Activated T-helper 17 cell treated with anti-CD3 and anti-CD28 coated beads, Interleukin-2, amount 50 U/mL, for 72 hours (primary cell): ENCODE measurements at regions not wholly inside any gene's neighbourhood (a gene's known extent, or its start where the extent isn't known, plus 50 kb on each side); places are given as distances from the start of the nearest gene placed in this dataset.
"Not testable (repeated sequence)": the region's sequence is repeated elsewhere in the genome, so short reads cannot be mapped to it uniquely, and the experiment has no call there.

Experiments
- ATAC-seq: fragments of 150-1000 bp; cut with Tn5 transposase; replicated peaks from 2 replicates; pipeline ENCODE4 v1.10.0; 2021; ENCODE audit warnings: mild to moderate bottlenecking, moderate library complexity
- H3K27ac Mint-ChIP-seq: one replicate; pipeline ENCODE4 v1.8.0; 2022; ENCODE audit warnings: mixed read lengths
- H3K27me3 Mint-ChIP-seq: one replicate; pipeline ENCODE4 v1.8.0; 2022; ENCODE audit warnings: mixed read lengths
- H3K36me3 Mint-ChIP-seq: one replicate; pipeline ENCODE4 v1.8.0; 2022; ENCODE audit warnings: low read depth, mild to moderate bottlenecking, mixed read lengths
- H3K4me1 Mint-ChIP-seq: one replicate; pipeline ENCODE4 v1.8.0; 2022; ENCODE audit warnings: mixed read lengths
- H3K4me3 Mint-ChIP-seq: one replicate; pipeline ENCODE4 v1.8.0; 2022; ENCODE audit warnings: mild to moderate bottlenecking, mixed read lengths
- H3K9me3 Mint-ChIP-seq: one replicate; pipeline ENCODE4 v1.8.0; 2022; ENCODE audit warnings: mixed read lengths

GRCh38 chr15:81880833-81881232, 165.0 kb downstream of the MEX3B start:
- Mint-ChIP-seq H3K9me3 (no peaks in the 10 kb centered on the region), H3K4me1 (no peaks in the 10 kb centered on the region), H3K4me3 (no peak overlapping the region), H3K27me3 (peaks cover 12% of the 10 kb centered on the region), H3K27ac (no peak overlapping the region), H3K36me3 (no peaks in the 10 kb centered on the region)
- ATAC-seq = no peak

- no peak overlapping the region for H3K4me3 Mint-ChIP-seq
- H3K36me3 Mint-ChIP-seq = no peaks in the 10 kb centered on the region
- H3K27me3 Mint-ChIP-seq = peaks cover 12% of the 10 kb centered on the region
- no peak for ATAC-seq
- H3K4me1 Mint-ChIP-seq = no peaks in the 10 kb centered on the region
- H3K27ac Mint-ChIP-seq = no peak overlapping the region
- H3K9me3 Mint-ChIP-seq = no peaks in the 10 kb centered on the region
Measured at GRCh38 chr15:81880314-81880713, 165.5 kb downstream of the MEX3B start.

- H3K27me3 Mint-ChIP-seq, H3K4me3 Mint-ChIP-seq, ATAC-seq, H3K9me3 Mint-ChIP-seq, H3K4me1 Mint-ChIP-seq, H3K36me3 Mint-ChIP-seq, H3K27ac Mint-ChIP-seq: not testable (repeated sequence)
Measured at GRCh38 chr15:81875717-81876116, 170.1 kb downstream of the MEX3B start.

GRCh38 chr15:81870746-81871106, 175.1 kb downstream of the MEX3B start:
- H3K4me3 Mint-ChIP-seq, H3K36me3 Mint-ChIP-seq, ATAC-seq, H3K9me3 Mint-ChIP-seq, H3K4me1 Mint-ChIP-seq, H3K27ac Mint-ChIP-seq: not testable (repeated sequence)
- H3K27me3 Mint-ChIP-seq = peaks cover 12% of the 10 kb centered on the region

GRCh38 chr15:81870062-81870745, 175.6 kb downstream of the MEX3B start:
- H3K4me1 Mint-ChIP-seq, H3K27ac Mint-ChIP-seq, H3K9me3 Mint-ChIP-seq, H3K36me3 Mint-ChIP-seq, H3K4me3 Mint-ChIP-seq, ATAC-seq: not testable (repeated sequence)
- peaks cover 12% of the 10 kb centered on the region for H3K27me3 Mint-ChIP-seq

DNA sequence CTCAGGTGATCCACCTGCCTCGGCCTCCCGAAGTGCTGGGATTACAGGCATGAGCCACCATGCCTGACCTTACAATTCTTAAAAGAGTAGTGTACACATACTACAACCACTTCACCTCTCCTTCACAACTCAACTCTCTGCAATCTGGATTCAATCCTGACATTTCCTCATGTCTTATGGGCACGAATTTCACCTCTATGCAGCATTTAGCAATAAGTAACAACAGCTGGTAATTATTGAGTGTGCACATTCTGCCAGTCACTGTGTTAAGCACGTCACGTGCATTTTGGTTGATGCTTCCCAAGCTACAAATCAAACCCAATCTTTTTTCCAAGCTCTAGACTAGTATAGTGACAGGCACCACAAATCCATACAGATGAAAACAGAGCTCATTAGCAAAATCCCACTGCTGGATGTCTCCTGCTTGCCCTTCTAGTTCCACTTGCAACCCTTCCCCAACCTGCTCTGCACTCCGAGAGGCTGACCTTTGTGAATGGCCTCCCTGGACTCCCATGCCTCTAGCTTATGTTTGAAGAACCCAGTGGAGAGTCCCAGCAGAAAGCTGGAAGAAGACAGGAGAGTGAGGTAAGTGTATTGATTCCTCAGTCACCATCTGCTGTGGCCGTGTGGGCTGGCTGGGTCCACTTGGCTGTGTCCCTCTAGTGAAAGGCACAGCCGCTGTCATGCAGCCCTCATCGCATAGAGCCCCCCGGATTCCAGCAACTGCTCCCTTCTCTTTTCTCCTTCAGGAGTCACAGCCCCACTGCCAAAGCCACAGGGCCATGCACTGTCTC, 176.5 kb downstream of the MEX3B start:
- ATAC-seq = no peak
- Mint-ChIP-seq H3K4me1 (no peaks in the 10 kb centered on the region), H3K9me3 (no peaks in the 10 kb centered on the region), H3K4me3 (no peak overlapping the region), H3K27ac (no peak overlapping the region), H3K27me3 (peaks cover 12% of the 10 kb centered on the region), H3K36me3 (no peaks in the 10 kb centered on the region)

DNA sequence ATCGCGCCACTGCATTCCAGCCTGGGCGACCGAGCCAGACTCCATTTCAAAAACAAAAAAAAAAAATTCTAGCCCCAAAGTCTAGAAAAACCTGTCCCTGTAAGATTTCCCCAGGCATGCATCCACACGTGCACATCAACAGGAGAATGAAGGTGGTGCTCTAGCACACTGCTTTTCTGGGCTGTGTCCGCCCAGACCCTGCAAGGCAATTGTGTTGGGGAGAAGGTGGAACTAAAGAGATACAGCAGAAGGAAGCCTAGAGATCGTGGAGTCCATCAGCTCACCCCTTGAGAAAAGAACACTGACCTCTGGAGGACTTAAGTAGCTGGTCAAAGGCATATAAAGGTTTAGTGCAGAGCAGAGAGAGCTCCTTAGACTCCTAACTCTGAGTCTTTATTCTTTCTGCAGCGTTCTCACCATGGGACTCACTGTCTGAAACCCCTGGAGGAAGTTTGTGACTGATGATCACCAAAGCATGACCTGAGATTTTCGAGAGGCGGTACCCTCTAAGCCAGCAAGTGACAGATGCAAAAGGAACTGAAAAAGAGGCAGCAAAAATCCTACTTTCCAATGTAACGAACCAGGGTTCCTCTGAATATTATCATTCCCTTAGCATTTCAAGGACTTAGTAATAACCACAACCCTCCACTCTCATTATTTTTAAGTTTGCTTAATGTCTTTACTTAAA, 179.8 kb downstream of the MEX3B start:
- no peak overlapping the region for H3K27ac Mint-ChIP-seq
- ATAC-seq = no peak
- no peaks in the 10 kb centered on the region for H3K9me3 Mint-ChIP-seq
- no peaks in the 10 kb centered on the region for H3K36me3 Mint-ChIP-seq
- peaks cover 12% of the 10 kb centered on the region for H3K27me3 Mint-ChIP-seq
- no peak overlapping the region for H3K4me3 Mint-ChIP-seq
- no peaks in the 10 kb centered on the region for H3K4me1 Mint-ChIP-seq

GRCh38 chr15:81863162-81863561, 182.7 kb downstream of the MEX3B start:
- no peak overlapping the region for H3K27ac Mint-ChIP-seq
- no peaks in the 10 kb centered on the region for H3K36me3 Mint-ChIP-seq
- peaks cover 4% of the 10 kb centered on the region for H3K27me3 Mint-ChIP-seq
- no peak overlapping the region for H3K4me3 Mint-ChIP-seq
- no peak for ATAC-seq
- no peaks in the 10 kb centered on the region for H3K4me1 Mint-ChIP-seq
- no peaks in the 10 kb centered on the region for H3K9me3 Mint-ChIP-seq

DNA sequence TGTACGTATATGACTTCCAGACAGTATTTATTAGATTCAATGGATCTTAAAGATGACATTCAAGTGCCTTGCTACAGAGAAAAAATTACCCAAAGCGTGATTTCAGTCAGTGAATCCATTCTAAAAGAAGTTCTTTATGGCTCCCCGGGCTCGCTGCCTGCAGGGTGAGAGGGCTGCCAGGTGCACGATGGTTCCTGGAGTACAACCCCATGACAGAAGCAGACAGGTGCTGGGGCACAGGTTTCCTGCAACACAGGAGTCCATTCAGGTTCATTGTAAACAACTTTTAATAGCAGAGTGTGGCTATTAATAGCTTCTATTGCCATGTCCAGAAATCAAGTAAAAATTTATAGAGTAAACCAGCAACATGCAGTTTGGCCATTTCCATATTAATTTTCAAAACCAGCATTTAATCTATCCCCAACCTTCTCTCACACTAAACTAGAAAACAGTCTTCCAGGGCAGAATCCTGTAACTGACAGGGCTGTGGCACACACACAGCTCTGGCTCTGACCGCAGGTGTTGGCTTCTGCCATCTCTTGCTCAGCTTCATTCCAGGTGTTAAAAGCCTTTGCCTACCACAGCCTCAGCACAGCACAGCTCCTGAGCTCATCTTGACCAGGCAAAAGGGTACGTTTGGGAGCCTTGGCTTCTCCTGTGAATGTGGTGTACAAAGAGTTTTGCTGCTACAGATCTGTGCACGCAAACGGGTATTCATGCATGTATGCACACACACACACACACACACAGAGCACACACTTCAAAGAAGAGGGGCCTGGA, 185.9 kb downstream of the MEX3B start:
- H3K36me3 Mint-ChIP-seq = no peaks in the 10 kb centered on the region
- ATAC-seq = no peak

GRCh38 chr15:81858586-81858985, 187.2 kb downstream of the MEX3B start:
- no peaks in the 10 kb centered on the region for H3K36me3 Mint-ChIP-seq
- no peak overlapping the region for H3K27ac Mint-ChIP-seq
- H3K4me3 Mint-ChIP-seq = no peak overlapping the region
- peaks cover 3% of the 10 kb centered on the region for H3K27me3 Mint-ChIP-seq
- no peaks in the 10 kb centered on the region for H3K4me1 Mint-ChIP-seq
- no peak for ATAC-seq
- no peaks in the 10 kb centered on the region for H3K9me3 Mint-ChIP-seq

More for the DNA sequence above, 185.9 kb downstream of the MEX3B start:
- Mint-ChIP-seq H3K4me3 (no peak overlapping the region), H3K27me3 (peaks cover 3% of the 10 kb centered on the region), H3K9me3 (no peaks in the 10 kb centered on the region), H3K4me1 (no peaks in the 10 kb centered on the region), H3K27ac (no peak overlapping the region)

GRCh38 chr15:81858136-81858535, 187.7 kb downstream of the MEX3B start:
- ATAC-seq = no peak
- Mint-ChIP-seq H3K4me3 (no peak overlapping the region), H3K27me3 (peaks cover 3% of the 10 kb centered on the region), H3K4me1 (no peaks in the 10 kb centered on the region), H3K9me3 (no peaks in the 10 kb centered on the region), H3K27ac (no peak overlapping the region), H3K36me3 (no peaks in the 10 kb centered on the region)

DNA sequence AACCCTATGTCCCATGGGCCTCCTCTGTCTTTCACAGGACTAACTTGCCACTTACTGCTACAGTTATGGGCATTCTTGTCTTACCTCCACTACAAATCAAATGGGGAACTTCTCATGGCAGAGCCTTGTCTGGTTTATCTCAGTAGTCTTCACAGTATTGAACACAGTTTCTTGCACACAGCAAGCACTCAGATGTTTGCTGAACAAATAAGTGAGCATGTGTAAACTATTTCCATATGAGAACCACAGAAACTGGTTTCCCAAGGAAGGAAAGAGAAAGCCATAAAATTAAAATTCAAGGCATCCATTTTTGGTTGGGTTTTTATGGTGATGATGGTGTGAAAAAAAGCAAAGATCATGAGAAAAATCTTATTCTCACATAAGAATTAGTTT, 189.2 kb downstream of the MEX3B start:
- H3K27me3 Mint-ChIP-seq = peaks cover 5% of the 10 kb centered on the region
- H3K27ac Mint-ChIP-seq = no peak overlapping the region
- H3K36me3 Mint-ChIP-seq = no peaks in the 10 kb centered on the region
- H3K4me1 Mint-ChIP-seq = no peaks in the 10 kb centered on the region
- no peaks in the 10 kb centered on the region for H3K9me3 Mint-ChIP-seq
- H3K4me3 Mint-ChIP-seq = no peak overlapping the region
- no peak for ATAC-seq

DNA sequence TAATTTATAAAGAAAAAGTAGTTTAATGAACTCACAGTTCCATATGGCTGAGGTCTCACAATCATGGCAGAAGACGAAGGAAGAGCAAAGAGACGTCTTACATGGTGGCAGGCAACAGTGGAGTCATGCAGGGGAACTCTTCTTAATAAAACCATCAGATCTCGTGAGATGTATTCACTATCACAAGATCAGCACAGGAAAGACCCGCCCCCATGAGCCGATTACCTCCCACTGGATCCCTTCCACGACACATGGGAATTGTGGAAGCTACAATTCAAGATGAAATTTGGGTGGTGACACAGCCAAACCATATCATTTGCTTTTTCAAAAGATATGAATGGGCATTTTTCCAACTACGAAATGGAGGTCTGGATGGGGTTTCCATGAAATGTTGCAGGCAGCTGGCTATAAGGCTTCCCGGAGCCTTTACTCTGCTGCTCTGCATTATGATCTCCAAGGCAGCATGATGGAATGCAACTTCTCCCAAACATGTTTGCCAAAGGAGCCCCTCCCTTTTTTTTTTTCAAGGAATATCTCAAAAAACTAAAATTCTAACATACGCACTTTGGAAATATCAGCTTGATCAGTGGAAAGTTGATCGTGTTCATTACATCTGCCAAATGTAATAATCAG, 189.7 kb downstream of the MEX3B start:
- no peaks in the 10 kb centered on the region for H3K4me1 Mint-ChIP-seq

GRCh38 chr15:81853150-81853748, 192.6 kb downstream of the MEX3B start:
- no peak overlapping the region for H3K27ac Mint-ChIP-seq
- H3K4me3 Mint-ChIP-seq = no peak overlapping the region
- no peaks in the 10 kb centered on the region for H3K9me3 Mint-ChIP-seq
- ATAC-seq = no peak
- H3K4me1 Mint-ChIP-seq = no peaks in the 10 kb centered on the region
- H3K27me3 Mint-ChIP-seq = peaks cover 21% of the 10 kb centered on the region
- H3K36me3 Mint-ChIP-seq = no peaks in the 10 kb centered on the region

More for the DNA sequence above, 189.7 kb downstream of the MEX3B start:
- Mint-ChIP-seq H3K27ac (no peak overlapping the region), H3K9me3 (no peaks in the 10 kb centered on the region), H3K27me3 (peaks cover 7% of the 10 kb centered on the region), H3K36me3 (no peaks in the 10 kb centered on the region), H3K4me3 (no peak overlapping the region)
- ATAC-seq = no peak
